ENCODE measurements at regions not wholly inside any gene's neighbourhood (a gene's known extent, or its start where the extent isn't known, plus 50 kb on each side); places are given as distances from the start of the nearest gene placed in this dataset.

GRCh38 chr12:115609347-115609746, 668.1 kb downstream of the MED13L start:
- TF ChIP-seq POLR2A (IDR thresholded peaks at IDR 0.05) (no peak), CTCF (IDR thresholded peaks at IDR 0.05) (no peak)
